Thyroid gland (tissue), 4 donors: ENCODE measurements at regions not wholly inside any gene's neighbourhood (a gene's known extent, or its start where the extent isn't known, plus 50 kb on each side); places are given as distances from the start of the nearest gene placed in this dataset.
"Not testable (repeated sequence)": the region's sequence is repeated elsewhere in the genome, so short reads cannot be mapped to it uniquely, and the experiment has no call there.

Experiments used
- DNase-seq, 2 donors: peaks; one replicate each; pipeline ENCODE4 v3.0.0-alpha.2; 2019
- H3K27ac ChIP-seq, 3 donors: fragments of 200-600 bp; sonication (generic); 1 replicate in 2 of 3; 2 replicates in 1 of 3; pipeline ENCODE4 v1.5.1; 2016 to 2019; ENCODE audit warnings: mild to moderate bottlenecking in 1 of 3, moderate library complexity in 1 of 3
- H3K27me3 ChIP-seq: fragments of 200-600 bp; sonication (generic); one replicate; pipeline ENCODE4 v1.5.1; 2019
- H3K36me3 ChIP-seq, 2 donors: fragments of 200-600 bp; sonication (generic); one replicate each; pipeline ENCODE4 v1.5.1; 2016 to 2019
- H3K4me1 ChIP-seq, 2 donors: fragments of 200-600 bp; sonication (generic); one replicate each; pipeline ENCODE4 v1.5.1; 2017 to 2019
- H3K4me3 ChIP-seq, 3 donors: fragments of 200-600 bp; sonication (generic); replicated peaks in 1 of 3; 1 replicate in 2 of 3; 2 replicates in 1 of 3; pipeline ENCODE4 v1.5.1; 2016; ENCODE audit warnings: mild to moderate bottlenecking in 1 of 3
- H3K9me3 ChIP-seq: fragments of 200-600 bp; sonication (generic); one replicate; pipeline ENCODE4 v1.5.1; 2017
- CTCF ChIP-seq, 6 experiments: fragments of 200-600 bp in 3 of 6; fragments of 450-650 bp in 3 of 6; sonication (generic) in 3 of 6; IDR thresholded peaks; one replicate each; pipeline ENCODE4 v1.5.1; 2016 to 2019; ENCODE audit warnings: antibody characterized with exemption in 6 of 6, mild to moderate bottlenecking in 2 of 6, inconsistent platforms in 1 of 6, moderate library complexity in 1 of 6
- POLR2A ChIP-seq, 2 donors: fragments of 450-650 bp; IDR thresholded peaks; one replicate each; pipeline ENCODE4 v1.6.1; 2017; ENCODE audit warnings: antibody characterized with exemption in 2 of 2, mild to moderate bottlenecking in 2 of 2, moderate library complexity in 1 of 2
- WGBS, 2 donors: methylation state at CpG; one replicate each; pipeline ENCODE4 v1.1.5; 2017; 5-methylcytosine and 5-hydroxymethylcytosine counted together
- intact Hi-C: fragments of 100-400 bp; cut with DNase I; formaldehyde crosslinking; loops from one replicate; pipeline ENCODE4 v1.15.1; 2023

DNA sequence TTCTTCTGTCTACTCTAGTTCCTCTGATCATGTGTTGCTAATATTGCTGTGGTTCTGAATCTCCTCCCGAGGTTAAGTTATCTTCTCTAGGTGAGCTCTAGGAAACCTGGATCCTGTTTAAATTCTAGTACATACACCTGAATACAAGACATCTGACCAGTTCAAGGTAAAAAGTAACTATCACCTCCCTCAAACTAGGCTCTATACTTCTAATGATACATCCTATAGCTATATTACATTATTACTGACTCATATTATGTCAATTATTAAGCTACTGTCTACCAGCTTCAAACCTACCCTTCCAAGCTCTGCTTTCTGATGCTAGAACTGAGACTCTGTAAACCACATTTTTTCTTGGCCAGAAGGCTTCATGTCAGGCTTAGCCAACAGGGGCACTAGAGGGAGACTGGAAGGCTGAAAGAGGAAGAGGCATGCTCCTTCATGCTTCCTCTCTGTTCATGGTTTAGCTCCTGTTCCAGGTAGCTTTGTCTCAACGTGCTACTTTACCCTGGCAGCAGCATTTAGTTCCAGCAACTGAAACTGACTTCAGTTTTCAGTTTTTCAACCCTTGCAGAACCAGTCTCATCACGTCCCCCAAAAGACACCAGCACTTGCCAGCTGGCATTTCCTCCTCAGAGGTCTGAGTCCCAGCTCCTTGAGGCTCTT lies 148.4 kb upstream of the TOP1 start:
- no peak for DNase-seq
- no peak overlapping the region for H3K27ac ChIP-seq

GRCh38 chr20:40880729-40881109 lies 147.9 kb upstream of the TOP1 start:
- H3K4me1 ChIP-seq: no peaks in the 10 kb centered on the region

More for the DNA sequence above, 148.4 kb upstream of the TOP1 start:
- H3K27me3 ChIP-seq: no peaks in the 10 kb centered on the region
- intact Hi-C loops: no loop called here
- no peak overlapping the region for H3K4me3 ChIP-seq
- no peaks in the 10 kb centered on the region for H3K9me3 ChIP-seq
- no peaks in the 10 kb centered on the region for H3K4me1 ChIP-seq
- TF ChIP-seq POLR2A (IDR thresholded peaks at IDR 0.05): no peak
- TF ChIP-seq CTCF (IDR thresholded peaks at IDR 0.05): no peak
- 73 to 80% methylated on average over 3 of the region's 3 CpGs for WGBS, 2 donors
- no peaks in the 10 kb centered on the region for H3K36me3 ChIP-seq

DNA sequence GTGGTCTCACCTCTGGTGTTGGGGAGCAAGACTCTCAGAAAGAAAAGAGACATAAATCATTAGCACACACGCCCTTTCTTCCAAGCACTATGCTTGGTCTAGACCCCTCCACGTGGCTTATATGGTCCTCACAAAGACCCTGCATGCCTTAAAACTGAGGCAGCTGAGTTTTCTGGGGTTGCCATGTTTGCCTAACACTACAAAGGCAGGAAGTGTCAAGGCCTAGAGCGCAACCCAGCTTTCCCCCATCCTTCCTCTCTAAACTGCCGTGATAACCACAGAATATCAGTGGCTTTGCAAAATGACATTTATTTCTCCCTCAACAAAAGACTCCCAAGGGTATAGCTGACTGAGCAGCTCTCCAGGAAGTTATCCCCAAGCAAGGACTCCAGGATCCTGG lies 146.5 kb upstream of the TOP1 start:
- WGBS, 2 donors: 75 to 84% methylated on average over 4 of the region's 4 CpGs
- H3K27ac ChIP-seq: no peak overlapping the region
- TF ChIP-seq POLR2A (IDR thresholded peaks at IDR 0.05): no peak
- TF ChIP-seq CTCF (IDR thresholded peaks at IDR 0.05): no peak
- intact Hi-C loops: no loop called here
- no peaks in the 10 kb centered on the region for H3K27me3 ChIP-seq
- H3K9me3 ChIP-seq: no peaks in the 10 kb centered on the region
- no peak for DNase-seq
- no peak overlapping the region for H3K4me3 ChIP-seq
- no peaks in the 10 kb centered on the region for H3K4me1 ChIP-seq
- H3K36me3 ChIP-seq: no peaks in the 10 kb centered on the region

More at GRCh38 chr20:40880729-40881109, 147.9 kb upstream of the TOP1 start:
- no peaks in the 10 kb centered on the region for H3K36me3 ChIP-seq
- DNase-seq: no peak
- intact Hi-C loops: no loop called here
- TF ChIP-seq CTCF (IDR thresholded peaks at IDR 0.05) (no peak), POLR2A (IDR thresholded peaks at IDR 0.05) (no peak)
- no peak overlapping the region for H3K27ac ChIP-seq
- H3K9me3 ChIP-seq: no peaks in the 10 kb centered on the region
- no peak overlapping the region for H3K4me3 ChIP-seq
- H3K27me3 ChIP-seq: no peaks in the 10 kb centered on the region
- 57 to 60% methylated on average over 2 of the region's 2 CpGs for WGBS, 2 donors

DNA sequence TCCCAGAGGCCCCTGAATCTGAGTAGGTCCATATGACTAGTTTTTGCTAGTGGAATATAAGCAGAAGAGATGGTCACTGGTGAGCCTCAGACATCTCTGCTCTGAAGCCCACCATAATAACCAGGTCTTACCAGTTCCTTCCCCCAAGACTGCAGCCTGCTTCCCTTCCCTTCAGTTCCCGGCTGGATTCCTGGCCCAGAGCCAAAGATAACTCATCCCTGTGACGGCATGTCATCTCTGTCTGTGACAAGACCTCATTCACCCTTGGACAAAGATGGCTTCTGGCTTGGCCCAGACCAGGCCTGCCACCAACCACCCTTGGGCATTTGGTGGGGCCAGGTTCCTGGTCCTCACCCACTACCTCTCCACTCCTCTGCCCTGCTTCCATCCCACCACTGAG lies 145.5 kb upstream of the TOP1 start:
- Histone ChIP-seq H3K4me3 (no peak overlapping the region), H3K36me3 (no peaks in the 10 kb centered on the region), H3K27ac (no peak overlapping the region), H3K4me1 (no peaks in the 10 kb centered on the region), H3K27me3 (no peaks in the 10 kb centered on the region), H3K9me3 (no peaks in the 10 kb centered on the region)
- TF ChIP-seq POLR2A (IDR thresholded peaks at IDR 0.05) (no peak), CTCF (IDR thresholded peaks at IDR 0.05) (no peak)
- intact Hi-C loops: no loop called here
- WGBS, 2 donors: 19 to 48% methylated on average over 2 of the region's 2 CpGs
- no peak for DNase-seq

GRCh38 chr20:40887105-40887504 lies 141.5 kb upstream of the TOP1 start:
- Histone ChIP-seq H3K9me3 (no peaks in the 10 kb centered on the region), H3K27me3 (no peaks in the 10 kb centered on the region), H3K27ac (no peak overlapping the region), H3K4me3 (no peak overlapping the region), H3K4me1 (no peaks in the 10 kb centered on the region), H3K36me3 (no peaks in the 10 kb centered on the region)
- no peak for DNase-seq
- intact Hi-C loops: no loop called here
- TF ChIP-seq CTCF (IDR thresholded peaks at IDR 0.05): no peak
- TF ChIP-seq POLR2A (IDR thresholded peaks at IDR 0.05): no peak
- WGBS, 2 donors: 90 to 92% methylated on average over 13 of the region's 13 CpGs

DNA sequence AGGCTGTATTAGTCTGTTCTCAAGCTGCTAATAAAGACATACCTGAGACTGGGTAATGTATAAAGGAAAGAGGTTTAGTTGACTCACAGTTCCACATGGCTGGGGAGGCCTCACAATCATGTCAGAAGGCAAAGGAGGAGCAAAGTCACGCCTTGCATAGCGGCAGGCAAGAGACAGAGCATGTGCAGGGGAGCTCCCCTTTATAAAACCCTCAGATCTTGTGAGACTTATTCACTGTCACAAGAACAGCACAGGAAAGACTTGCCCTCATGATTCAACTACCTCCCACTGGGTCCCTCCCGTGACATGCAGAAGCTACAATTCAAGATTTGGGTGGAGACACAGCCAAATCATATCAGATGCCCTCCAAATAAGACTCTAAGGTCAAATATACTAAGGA lies 139.4 kb upstream of the TOP1 start:
- DNase-seq, H3K36me3 ChIP-seq, intact Hi-C loops, H3K27ac ChIP-seq, H3K4me3 ChIP-seq, H3K9me3 ChIP-seq, H3K4me1 ChIP-seq, H3K27me3 ChIP-seq: not testable (repeated sequence)
- whole genome bisulfite sequencing, 2 donors: 92 to 98% methylated on average over 3 of the region's 3 CpGs
